Neural progenitor cell (in vitro differentiated cells): ENCODE measurements at regions not wholly inside any gene's neighbourhood (a gene's known extent, or its start where the extent isn't known, plus 50 kb on each side); places are given as distances from the start of the nearest gene placed in this dataset.

ENCODE experiments used
- DNase-seq: peaks from one replicate; pipeline ENCODE4 v3.0.0-alpha.2; 2016; ENCODE audit warnings: low spot score
- H2AFZ ChIP-seq: fragments of 200-600 bp; sonication (generic); replicated peaks from 2 replicates; pipeline ENCODE4 v1.6.1; 2016; ENCODE audit warnings: antibody characterized with exemption
- H3F3A ChIP-seq: fragments of 200-600 bp; sonication (generic); 2 replicates; pipeline ENCODE4 v1.6.1; 2016; ENCODE audit warnings: antibody characterized with exemption, low read depth
- H3K27ac ChIP-seq: fragments of 200-600 bp; sonication (generic); 2 replicates; pipeline ENCODE4 v1.5.1; 2016; ENCODE audit warnings: mild to moderate bottlenecking
- H3K27me3 ChIP-seq: fragments of 200-600 bp; sonication (generic); 2 replicates; pipeline ENCODE4 v1.6.1; 2016; ENCODE audit warnings: mild to moderate bottlenecking, moderate library complexity
- H3K36me3 ChIP-seq: fragments of 200-600 bp; sonication (generic); 2 replicates; pipeline ENCODE4 v1.5.1; 2016
- H3K4me1 ChIP-seq: fragments of 200-600 bp; sonication (generic); 2 replicates; pipeline ENCODE4 v1.6.1; 2016; ENCODE audit warnings: mixed run types
- H3K4me2 ChIP-seq: fragments of 200-600 bp; sonication (generic); 2 replicates; pipeline ENCODE4 v1.6.1; 2016
- H3K4me3 ChIP-seq: fragments of 200-600 bp; sonication (generic); 2 replicates; pipeline ENCODE4 v1.5.1; 2016
- H3K79me2 ChIP-seq: fragments of 200-600 bp; sonication (generic); 2 replicates; pipeline ENCODE4 v1.6.1; 2016; ENCODE audit warnings: low read depth
- H3K9ac ChIP-seq: fragments of 200-600 bp; sonication (generic); 2 replicates; pipeline ENCODE4 v1.6.1; 2016
- H3K9me3 ChIP-seq: fragments of 200-600 bp; sonication (generic); 2 replicates; pipeline ENCODE4 v1.5.1; 2016; ENCODE audit warnings: low read depth
- H4K20me1 ChIP-seq: fragments of 200-600 bp; sonication (generic); 2 replicates; pipeline ENCODE4 v1.6.1; 2016; ENCODE audit warnings: low read depth
- H3K27ac Mint-ChIP-seq: 3 replicates; pipeline ENCODE4 v1.8.0; 2021; ENCODE audit warnings: mixed read lengths
- H3K27me3 Mint-ChIP-seq: 2 replicates; pipeline ENCODE4 v1.8.0; 2022; ENCODE audit warnings: low read depth, mild to moderate bottlenecking, inconsistent platforms, moderate library complexity, mixed read lengths; ENCODE audit not compliant: insufficient read depth
- H3K36me3 Mint-ChIP-seq: 3 replicates; pipeline ENCODE4 v1.8.0; 2021; ENCODE audit warnings: mixed read lengths
- H3K4me1 Mint-ChIP-seq: 3 replicates; pipeline ENCODE4 v1.8.0; 2021; ENCODE audit warnings: mixed read lengths
- H3K4me3 Mint-ChIP-seq: 3 replicates; pipeline ENCODE4 v1.8.0; 2021; ENCODE audit warnings: mild to moderate bottlenecking, moderate library complexity, mixed read lengths
- H3K9me3 Mint-ChIP-seq: 3 replicates; pipeline ENCODE4 v1.8.0; 2020; ENCODE audit warnings: mixed read lengths
- CTCF ChIP-seq: fragments of 200-600 bp; sonication (generic); IDR thresholded peaks from 2 replicates; pipeline ENCODE4 v1.5.1; 2017; ENCODE audit warnings: antibody characterized with exemption, mild to moderate bottlenecking
- EZH2 ChIP-seq: fragments of 200-600 bp; sonication (generic); IDR thresholded peaks from 2 replicates; pipeline ENCODE4 v1.6.1; 2017; ENCODE audit warnings: antibody characterized with exemption, mild to moderate bottlenecking, moderate library complexity
- EZH2phosphoT487 ChIP-seq: fragments of 200-600 bp; sonication (generic); IDR thresholded peaks from 2 replicates; pipeline ENCODE4 v1.6.1; 2017; ENCODE audit warnings: antibody characterized with exemption

- Histone ChIP-seq H3K4me1 (no peaks in the 10 kb centered on the region), H3K9me3 (no peaks in the 10 kb centered on the region), H3K27me3 (no peaks in the 10 kb centered on the region), H3F3A (no peaks in the 10 kb centered on the region), H3K4me2 (no peak overlapping the region), H3K27ac (no peak overlapping the region), H3K36me3 (no peaks in the 10 kb centered on the region), H4K20me1 (no peaks in the 10 kb centered on the region), H3K79me2 (no peaks in the 10 kb centered on the region), H3K9ac (no peak overlapping the region), H2AFZ (peak overlapping the region; percentile 3), H3K4me3 (no peak overlapping the region)
- Mint-ChIP-seq H3K36me3 (no peaks in the 10 kb centered on the region), H3K27me3 (no peaks in the 10 kb centered on the region), H3K4me1 (no peaks in the 10 kb centered on the region), H3K9me3 (no peaks in the 10 kb centered on the region), H3K27ac (no peak overlapping the region), H3K4me3 (no peak overlapping the region)
- TF ChIP-seq EZH2 = no peak
- no peak for TF ChIP-seq CTCF
- no peak for TF ChIP-seq EZH2phosphoT487
- no peak for DNase-seq
Measured at GRCh38 chr2:176704282-176704858, 435.1 kb downstream of the MTX2 start.

GRCh38 chr2:176709149-176709951, 440.1 kb downstream of the MTX2 start:
- H2AFZ ChIP-seq = peak overlapping the region; percentile 88

DNA sequence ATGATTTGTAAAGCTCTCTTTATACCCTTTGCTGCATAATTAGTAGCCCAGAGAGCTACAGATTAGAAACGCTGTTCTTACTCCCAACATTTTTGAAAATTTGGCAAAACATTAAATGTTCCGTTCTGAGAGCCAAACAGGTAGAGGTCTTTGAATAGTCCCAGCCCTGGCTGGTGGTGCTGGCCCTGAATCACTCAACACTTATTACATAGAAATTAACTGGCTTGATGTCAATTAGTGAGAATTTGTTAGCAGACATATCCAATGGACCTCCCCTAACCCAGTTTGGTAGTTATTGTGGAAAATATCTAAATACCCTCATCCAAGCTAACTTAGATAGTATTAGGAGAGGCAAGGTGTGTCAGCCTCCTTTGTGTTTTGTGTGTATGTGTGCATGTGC, 440.7 kb downstream of the MTX2 start:
- no peak overlapping the region for H2AFZ ChIP-seq
- H3K27me3 ChIP-seq = no peaks in the 10 kb centered on the region
- no peak overlapping the region for H3K9ac ChIP-seq
- H3K27me3 Mint-ChIP-seq = no peaks in the 10 kb centered on the region
- H3K4me3 Mint-ChIP-seq = no peak overlapping the region
- DNase-seq = no peak
- H3K36me3 ChIP-seq = no peaks in the 10 kb centered on the region
- no peaks in the 10 kb centered on the region for H3K9me3 Mint-ChIP-seq
- no peak overlapping the region for H3K27ac Mint-ChIP-seq
- TF ChIP-seq EZH2 = no peak
- TF ChIP-seq EZH2phosphoT487 = no peak
- TF ChIP-seq CTCF = no peak
- no peak overlapping the region for H3K4me2 ChIP-seq
- H4K20me1 ChIP-seq = no peaks in the 10 kb centered on the region
- no peaks in the 10 kb centered on the region for H3K4me1 Mint-ChIP-seq
- no peaks in the 10 kb centered on the region for H3K4me1 ChIP-seq
- H3K36me3 Mint-ChIP-seq = no peaks in the 10 kb centered on the region
- no peak overlapping the region for H3K27ac ChIP-seq
- no peaks in the 10 kb centered on the region for H3K9me3 ChIP-seq
- H3F3A ChIP-seq = no peaks in the 10 kb centered on the region
- H3K4me3 ChIP-seq = no peak overlapping the region
- H3K79me2 ChIP-seq = no peaks in the 10 kb centered on the region

More at GRCh38 chr2:176709149-176709951, 440.1 kb downstream of the MTX2 start:
- H3K27ac Mint-ChIP-seq = no peak overlapping the region
- H3K9me3 Mint-ChIP-seq = no peaks in the 10 kb centered on the region
- H3K36me3 Mint-ChIP-seq = no peaks in the 10 kb centered on the region
- no peaks in the 10 kb centered on the region for H3F3A ChIP-seq
- H3K4me1 Mint-ChIP-seq = no peaks in the 10 kb centered on the region
- no peak overlapping the region for H3K4me3 ChIP-seq
- TF ChIP-seq CTCF (no peak), EZH2 (no peak), EZH2phosphoT487 (no peak)
- H3K36me3 ChIP-seq = no peaks in the 10 kb centered on the region
- no peaks in the 10 kb centered on the region for H3K27me3 Mint-ChIP-seq
- H4K20me1 ChIP-seq = no peaks in the 10 kb centered on the region
- H3K4me3 Mint-ChIP-seq = no peak overlapping the region
- no peaks in the 10 kb centered on the region for H3K27me3 ChIP-seq
- no peak for DNase-seq
- H3K4me2 ChIP-seq = no peak overlapping the region
- H3K9me3 ChIP-seq = no peaks in the 10 kb centered on the region
- H3K9ac ChIP-seq = no peak overlapping the region
- H3K4me1 ChIP-seq = no peaks in the 10 kb centered on the region
- H3K79me2 ChIP-seq = no peaks in the 10 kb centered on the region
- H3K27ac ChIP-seq = no peak overlapping the region
